Pancreas (tissue), 10 donors: ENCODE measurements at regions not wholly inside any gene's neighbourhood (a gene's known extent, or its start where the extent isn't known, plus 50 kb on each side); places are given as distances from the start of the nearest gene placed in this dataset.
"Not testable (repeated sequence)": the region's sequence is repeated elsewhere in the genome, so short reads cannot be mapped to it uniquely, and the experiment has no call there.

Experiments used
- ATAC-seq, 4 donors: fragments of 200-7000 bp; cut with Tn5 transposase; one replicate each; pipeline versions ENCODE4 v1.8.0 to v1.9.1; 2020; ENCODE audit warnings: mild to moderate bottlenecking in 4 of 4, moderate library complexity in 4 of 4
- DNase-seq, 6 donors: peaks; one replicate each; pipeline ENCODE4 v3.0.0-alpha.2; 2020
- FAIRE-seq: peaks from 2 replicates; lab custom pipeline; 2012; peaks lifted over from hg19 to GRCh38; lab: Jason Lieb, UNC
- H3K27ac ChIP-seq, 4 donors: fragments of 200-600 bp; sonication (generic); 1 replicate in 3 of 4; 2 replicates in 1 of 4; pipeline versions ENCODE4 v1.5.0 to v1.8.0; 2020
- H3K27me3 ChIP-seq, 4 donors: fragments of 200-600 bp; one replicate each; pipeline ENCODE4 v1.8.0; 2021
- H3K36me3 ChIP-seq, 3 donors: fragments of 200-600 bp; sonication (generic) in 1 of 3; one replicate each; pipeline versions ENCODE4 v1.5.0 to v1.8.0; 2020 to 2021
- H3K4me1 ChIP-seq, 3 donors: fragments of 200-600 bp; one replicate each; pipeline ENCODE4 v1.8.0; 2021
- H3K4me3 ChIP-seq, 4 donors: fragments of 200-600 bp; sonication (generic) in 2 of 4; one replicate each; pipeline versions ENCODE4 v1.5.0 to v1.8.0; 2020 to 2021
- H3K9me3 ChIP-seq, 4 donors: fragments of 200-600 bp; one replicate each; pipeline ENCODE4 v1.8.0; 2021
- WGBS, 2 donors: extraction: QIAGEN DNeasy Blood & Tissue Kit; methylation state at CpG; one replicate each; pipeline ENCODE4 v1.1.7; 2013; 5-methylcytosine and 5-hydroxymethylcytosine counted together
- intact Hi-C, 3 donors: fragments of 100-400 bp; cut with DNase I; formaldehyde crosslinking; loops; one replicate each; pipeline versions ENCODE4 v1.11.1 to v1.14.2; 2022
- TF ChIP-seq, protein P1 (sequence below), 4 donors: fragments of 200-600 bp; sonication (generic) in 3 of 4; IDR thresholded peaks; one replicate each; pipeline versions ENCODE4 v1.5.0 to v1.8.0; 2021; ENCODE audit warnings: antibody characterized with exemption in 4 of 4
- donor health status: healthy with polysubstance abuse.
- donor health status: DM: no; HTN: no; CAD: no; lungs with moderate emphysema.
- donor health status: DM: no; HTN: no; CAD: no.
- donor health status: control.
- donor health status: control.
- donor health status: Bipolar disorder and iron deficiency.
- donor health status: DM: yes; HTN: yes; CAD: no.
- donor health status: DM: no; HTN: no; CAD: no.
- donor health status: DM: no; HTN: no; CAD: no.
- donor health status: DM: yes; HTN: yes; CAD: no.

DNA sequence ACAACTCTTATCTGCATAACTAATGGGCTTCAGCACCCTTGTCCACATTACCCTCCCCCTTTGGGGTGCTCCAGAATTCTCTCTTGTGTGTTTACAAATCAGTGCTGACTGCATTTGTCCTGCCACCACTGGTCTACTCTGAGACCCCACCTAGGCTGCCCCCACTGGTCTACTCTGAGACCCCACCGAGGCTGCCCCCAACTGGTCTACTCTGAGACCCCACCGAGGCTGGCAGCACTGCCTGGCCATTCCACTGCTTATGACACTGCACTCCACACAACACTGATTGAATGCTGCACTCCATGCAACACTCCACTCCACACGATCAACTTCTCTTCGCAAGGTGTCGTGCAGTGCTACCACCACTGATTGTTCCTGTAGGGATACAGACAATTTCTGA is 1459.2 kb upstream of the SLC10A2 start:
- intact Hi-C loops: no loop called here
- Histone ChIP-seq H3K36me3 (no peaks in the 10 kb centered on the region), H3K4me1 (no peaks in the 10 kb centered on the region), H3K4me3 (no peak overlapping the region), H3K9me3 (no peaks in the 10 kb centered on the region), H3K27me3 (no peaks in the 10 kb centered on the region), H3K27ac (no peak overlapping the region)
- DNase-seq: no peak
- FAIRE-seq: no peak
- ATAC-seq: no peak
- 87 to 88% methylated on average over 5 of the region's 5 CpGs for WGBS, 2 donors
- TF ChIP-seq, protein P1, sequence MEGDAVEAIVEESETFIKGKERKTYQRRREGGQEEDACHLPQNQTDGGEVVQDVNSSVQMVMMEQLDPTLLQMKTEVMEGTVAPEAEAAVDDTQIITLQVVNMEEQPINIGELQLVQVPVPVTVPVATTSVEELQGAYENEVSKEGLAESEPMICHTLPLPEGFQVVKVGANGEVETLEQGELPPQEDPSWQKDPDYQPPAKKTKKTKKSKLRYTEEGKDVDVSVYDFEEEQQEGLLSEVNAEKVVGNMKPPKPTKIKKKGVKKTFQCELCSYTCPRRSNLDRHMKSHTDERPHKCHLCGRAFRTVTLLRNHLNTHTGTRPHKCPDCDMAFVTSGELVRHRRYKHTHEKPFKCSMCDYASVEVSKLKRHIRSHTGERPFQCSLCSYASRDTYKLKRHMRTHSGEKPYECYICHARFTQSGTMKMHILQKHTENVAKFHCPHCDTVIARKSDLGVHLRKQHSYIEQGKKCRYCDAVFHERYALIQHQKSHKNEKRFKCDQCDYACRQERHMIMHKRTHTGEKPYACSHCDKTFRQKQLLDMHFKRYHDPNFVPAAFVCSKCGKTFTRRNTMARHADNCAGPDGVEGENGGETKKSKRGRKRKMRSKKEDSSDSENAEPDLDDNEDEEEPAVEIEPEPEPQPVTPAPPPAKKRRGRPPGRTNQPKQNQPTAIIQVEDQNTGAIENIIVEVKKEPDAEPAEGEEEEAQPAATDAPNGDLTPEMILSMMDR (IDR thresholded peaks at IDR 0.05): no peak

DNA sequence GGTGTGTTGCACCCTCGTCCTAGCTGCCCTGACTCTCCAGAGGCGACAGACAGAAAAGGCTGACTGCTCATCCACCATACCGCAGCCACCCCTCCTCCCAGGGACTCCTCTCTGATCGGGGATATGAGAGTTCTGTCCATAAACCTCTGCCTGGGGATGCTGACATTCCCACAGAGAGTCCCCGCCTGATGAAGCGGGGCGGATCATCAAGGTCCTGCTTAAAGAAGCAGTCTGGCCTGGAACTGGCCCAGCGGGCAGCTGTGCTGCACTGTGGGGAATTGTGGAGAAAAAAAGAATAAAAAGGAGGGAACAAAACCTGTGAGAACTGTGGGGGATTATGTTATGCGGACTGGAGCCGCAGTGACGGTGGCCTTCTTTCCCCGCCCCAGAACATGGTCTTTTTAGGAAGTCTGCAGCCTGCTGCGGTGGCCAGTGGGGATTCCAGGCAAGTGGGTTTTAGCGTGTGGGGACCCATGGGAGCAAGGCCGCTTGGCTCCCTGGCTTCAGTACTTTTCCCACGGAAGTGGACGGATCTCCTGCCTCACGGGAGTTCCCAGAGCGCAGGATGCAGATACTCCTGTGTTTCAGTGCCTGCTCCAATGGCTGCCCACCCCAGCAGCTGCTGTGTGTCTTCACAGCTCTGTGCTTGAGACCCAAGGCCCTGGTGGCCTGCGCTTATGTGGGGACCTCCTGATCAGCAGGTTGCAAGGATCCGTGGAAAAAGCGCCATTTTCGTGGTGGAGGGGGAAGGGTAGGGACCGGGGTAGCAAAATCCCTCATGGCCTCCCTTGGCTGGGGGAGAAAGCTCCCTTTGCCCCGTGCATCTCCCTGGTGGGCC is 1456.2 kb upstream of the SLC10A2 start:
- ATAC-seq (no peak), DNase-seq (peak in 3 of 6 donors; percentile 7 to 36 (median 31)), FAIRE-seq (no peak)
- intact Hi-C loops: no loop called here
- no peaks in the 10 kb centered on the region for H3K4me1 ChIP-seq
- no peaks in the 10 kb centered on the region for H3K9me3 ChIP-seq
- H3K27ac ChIP-seq: no peak overlapping the region
- H3K27me3 ChIP-seq: no peaks in the 10 kb centered on the region
- TF ChIP-seq, protein P1 (IDR thresholded peaks at IDR 0.05): no peak
- H3K4me3 ChIP-seq: no peak overlapping the region
- H3K36me3 ChIP-seq: no peaks in the 10 kb centered on the region
- WGBS, 2 donors: 90 to 91% methylated on average over 23 to 25 of the region's 25 CpGs

DNA sequence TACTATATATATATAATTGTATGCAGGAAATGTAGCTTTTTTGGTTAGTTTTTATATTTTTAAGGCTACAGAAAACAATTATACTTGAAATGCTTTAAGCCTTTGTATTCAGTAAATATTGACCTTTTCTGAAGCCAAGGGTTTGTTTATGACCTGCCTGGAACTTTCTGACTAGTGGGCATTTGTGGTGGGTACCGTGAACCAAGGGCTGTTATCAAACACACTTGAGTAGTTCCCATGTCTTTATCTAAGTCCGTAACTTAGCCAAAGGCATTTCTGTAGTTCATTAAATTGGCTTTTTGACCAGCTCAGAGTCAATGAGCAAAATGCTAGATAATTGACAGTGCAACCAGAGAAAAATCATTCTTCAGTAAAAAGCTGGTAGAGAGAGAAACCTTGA is 1444.2 kb upstream of the SLC10A2 start:
- FAIRE-seq (no peak), ATAC-seq (peak in 3 of 4 donors; percentile 71 to 94 (median 77)), DNase-seq (peak in 1 of 6 donors; percentile 13)
- Histone ChIP-seq H3K4me1 (peaks cover 0 to 11% (median 6%) of the 10 kb centered on the region in 3 donors), H3K27ac (no peak overlapping the region), H3K9me3 (no peaks in the 10 kb centered on the region), H3K27me3 (no peaks in the 10 kb centered on the region), H3K4me3 (no peak overlapping the region), H3K36me3 (no peaks in the 10 kb centered on the region)
- intact Hi-C loops: no loop called here
- TF ChIP-seq, protein P1 (IDR thresholded peaks at IDR 0.05): no peak
- WGBS, 2 donors: 39 to 42% methylated on average over 2 of the region's 2 CpGs

DNA sequence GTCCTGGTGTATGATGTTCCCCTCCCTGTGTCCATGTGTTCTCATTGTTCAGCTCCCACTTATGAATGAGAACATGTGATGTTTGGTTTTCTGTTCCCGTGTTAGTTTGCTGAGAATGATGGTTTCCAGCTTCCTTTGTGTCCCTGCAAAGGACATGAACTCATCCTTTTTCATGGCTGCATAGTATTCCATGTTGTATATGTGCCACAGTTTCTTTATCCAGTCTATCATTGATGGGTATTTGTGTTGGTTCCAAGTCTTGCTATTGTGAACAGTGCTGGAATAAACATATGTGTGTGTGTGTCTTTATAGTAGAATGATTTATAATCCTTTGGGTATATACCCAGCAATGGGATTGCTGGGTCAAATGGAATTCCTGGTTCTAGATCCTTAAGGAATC is 1427.3 kb upstream of the SLC10A2 start:
- H3K27ac ChIP-seq, DNase-seq, intact Hi-C loops, H3K4me1 ChIP-seq, H3K27me3 ChIP-seq, ATAC-seq, FAIRE-seq, H3K36me3 ChIP-seq, H3K9me3 ChIP-seq, H3K4me3 ChIP-seq: not testable (repeated sequence)
- 65 to 85% methylated on average over 1 of the region's 1 CpG for WGBS, 2 donors

DNA sequence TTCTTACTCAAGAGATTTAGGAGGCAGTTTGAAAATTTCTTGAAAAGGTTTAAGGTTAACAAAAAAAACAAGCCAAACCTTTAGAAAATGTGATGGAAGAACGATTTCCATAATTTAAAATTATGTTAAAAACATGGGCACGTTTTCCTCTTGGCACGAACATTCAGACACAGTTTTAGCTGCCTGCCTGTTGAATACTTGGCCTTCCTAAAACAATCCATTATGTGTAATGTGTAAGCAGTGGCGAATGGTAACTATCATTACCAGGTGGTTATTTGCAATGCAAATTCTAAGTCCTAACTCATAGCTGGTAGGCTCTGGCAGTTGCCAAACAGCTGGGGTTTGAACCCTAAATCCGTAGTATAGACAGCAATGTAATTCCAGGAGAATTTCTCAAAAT is 1425.7 kb upstream of the SLC10A2 start:
- TF ChIP-seq, protein P1 (IDR thresholded peaks at IDR 0.05): no peak
- Histone ChIP-seq H3K27ac (no peak overlapping the region), H3K9me3 (no peaks in the 10 kb centered on the region), H3K27me3 (no peaks in the 10 kb centered on the region), H3K4me3 (no peak overlapping the region), H3K4me1 (no peaks in the 10 kb centered on the region), H3K36me3 (no peaks in the 10 kb centered on the region)
- ATAC-seq (no peak), DNase-seq (no peak), FAIRE-seq (no peak)
- 67 to 77% methylated on average over 5 of the region's 5 CpGs for WGBS, 2 donors
- intact Hi-C loops: no loop called here
